Endothelial cell of umbilical vein (primary cell): ENCODE measurements at regions not wholly inside any gene's neighbourhood (a gene's known extent, or its start where the extent isn't known, plus 50 kb on each side); places are given as distances from the start of the nearest gene placed in this dataset.
"Not testable (repeated sequence)": the region's sequence is repeated elsewhere in the genome, so short reads cannot be mapped to it uniquely, and the experiment has no call there.

ENCODE experiments used
- MYC ChIP-seq: IDR thresholded peaks from one replicate; pipeline ENCODE4 v1.6.1; 2011; ENCODE audit warnings: mild to moderate bottlenecking, low read depth, low read length
- POLR2A ChIP-seq: IDR thresholded peaks from 2 replicates; pipeline ENCODE4 v1.6.1; 2012; ENCODE audit warnings: low read depth, mild to moderate bottlenecking, control low read depth, low read length
- POLR2AphosphoS5 ChIP-seq: IDR thresholded peaks from 2 replicates; pipeline ENCODE4 v1.6.1; 2012; ENCODE audit warnings: low read depth, mild to moderate bottlenecking, control low read depth, low read length, moderate library complexity; ENCODE audit not compliant: insufficient read depth
- TF ChIP-seq, protein P1 (sequence below), 2 donors: IDR thresholded peaks; 1 replicate in 1 of 2; 2 replicates in 1 of 2; pipeline ENCODE4 v1.5.1; 2011; ENCODE audit warnings: low read length in 2 of 2, mild to moderate bottlenecking in 2 of 2, moderate library complexity in 2 of 2, control low read depth in 1 of 2, inconsistent platforms in 1 of 2, low read depth in 1 of 2; ENCODE audit not compliant: insufficient read depth in 1 of 2; ENCODE audit errors: extremely low read depth in 1 of 2
- TF ChIP-seq, protein P2 (sequence below): IDR thresholded peaks from 2 replicates; pipeline ENCODE4 v1.6.1; 2011; ENCODE audit not compliant: insufficient read depth, insufficient read length

DNA sequence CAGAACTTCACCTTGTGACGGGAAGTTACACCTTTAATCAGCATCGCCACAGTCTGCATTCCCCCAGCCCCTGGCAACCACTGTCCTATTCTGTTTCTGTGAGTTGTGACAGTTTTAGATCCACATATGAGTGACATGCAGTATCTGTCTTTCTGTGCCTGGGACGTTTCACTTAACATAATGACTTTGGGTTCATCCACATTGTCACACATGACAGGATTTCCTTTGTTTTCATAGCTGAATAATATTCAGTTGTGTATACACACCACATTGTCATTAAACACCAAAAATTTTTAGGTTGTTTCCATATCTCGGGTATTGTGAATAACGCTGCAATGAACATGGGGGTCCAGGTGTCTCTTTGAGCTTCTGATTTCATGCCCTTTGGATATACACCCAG, 62.6 kb upstream of the BDH1 start:
- TF ChIP-seq POLR2A, POLR2AphosphoS5, MYC: not testable (repeated sequence)
- TF ChIP-seq, protein P1, sequence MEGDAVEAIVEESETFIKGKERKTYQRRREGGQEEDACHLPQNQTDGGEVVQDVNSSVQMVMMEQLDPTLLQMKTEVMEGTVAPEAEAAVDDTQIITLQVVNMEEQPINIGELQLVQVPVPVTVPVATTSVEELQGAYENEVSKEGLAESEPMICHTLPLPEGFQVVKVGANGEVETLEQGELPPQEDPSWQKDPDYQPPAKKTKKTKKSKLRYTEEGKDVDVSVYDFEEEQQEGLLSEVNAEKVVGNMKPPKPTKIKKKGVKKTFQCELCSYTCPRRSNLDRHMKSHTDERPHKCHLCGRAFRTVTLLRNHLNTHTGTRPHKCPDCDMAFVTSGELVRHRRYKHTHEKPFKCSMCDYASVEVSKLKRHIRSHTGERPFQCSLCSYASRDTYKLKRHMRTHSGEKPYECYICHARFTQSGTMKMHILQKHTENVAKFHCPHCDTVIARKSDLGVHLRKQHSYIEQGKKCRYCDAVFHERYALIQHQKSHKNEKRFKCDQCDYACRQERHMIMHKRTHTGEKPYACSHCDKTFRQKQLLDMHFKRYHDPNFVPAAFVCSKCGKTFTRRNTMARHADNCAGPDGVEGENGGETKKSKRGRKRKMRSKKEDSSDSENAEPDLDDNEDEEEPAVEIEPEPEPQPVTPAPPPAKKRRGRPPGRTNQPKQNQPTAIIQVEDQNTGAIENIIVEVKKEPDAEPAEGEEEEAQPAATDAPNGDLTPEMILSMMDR (IDR thresholded peaks at IDR 0.05; ENCODE audit: extremely low read depth in 1 of 2, insufficient read depth in 1 of 2, low read depth in 1 of 2, low read length in 2 of 2), result not testable (repeated sequence)
- TF ChIP-seq, protein P2, sequence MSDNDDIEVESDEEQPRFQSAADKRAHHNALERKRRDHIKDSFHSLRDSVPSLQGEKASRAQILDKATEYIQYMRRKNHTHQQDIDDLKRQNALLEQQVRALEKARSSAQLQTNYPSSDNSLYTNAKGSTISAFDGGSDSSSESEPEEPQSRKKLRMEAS, result not testable (repeated sequence)
